Uterus (tissue), 3 donors: ENCODE measurements at regions not wholly inside any gene's neighbourhood (a gene's known extent, or its start where the extent isn't known, plus 50 kb on each side); places are given as distances from the start of the nearest gene placed in this dataset.
"Not testable (repeated sequence)": the region's sequence is repeated elsewhere in the genome, so short reads cannot be mapped to it uniquely, and the experiment has no call there.

Experiments used
- DNase-seq, 2 donors: peaks; one replicate each; pipeline ENCODE4 v3.0.0-alpha.2; 2019 to 2020
- H3K27ac ChIP-seq, 2 donors: fragments of 200-600 bp; sonication (generic); 1 replicate in 1 of 2; 2 replicates in 1 of 2; pipeline ENCODE4 v1.5.1; 2016 to 2018
- H3K27me3 ChIP-seq, 2 donors: fragments of 200-600 bp; sonication (generic); one replicate each; pipeline ENCODE4 v1.5.1; 2018 to 2019; ENCODE audit warnings: control low read depth in 1 of 2
- H3K36me3 ChIP-seq, 2 donors: fragments of 200-600 bp; sonication (generic); one replicate each; pipeline ENCODE4 v1.5.1; 2019; ENCODE audit warnings: control low read depth in 1 of 2
- H3K4me1 ChIP-seq, 2 donors: fragments of 200-600 bp; sonication (generic); one replicate each; pipeline ENCODE4 v1.5.1; 2018 to 2019; ENCODE audit warnings: control low read depth in 1 of 2
- H3K4me3 ChIP-seq, 2 donors: fragments of 200-600 bp; sonication (generic); 1 replicate in 1 of 2; 2 replicates in 1 of 2; pipeline ENCODE4 v1.5.1; 2018 to 2019; ENCODE audit warnings: mild to moderate bottlenecking in 1 of 2
- H3K9me3 ChIP-seq, 2 donors: fragments of 200-600 bp; sonication (generic); one replicate each; pipeline ENCODE4 v1.5.1; 2019; ENCODE audit warnings: control low read depth in 1 of 2
- CTCF ChIP-seq, 4 experiments: fragments of 200-600 bp in 2 of 4; fragments of 450-650 bp in 2 of 4; sonication (generic) in 2 of 4; IDR thresholded peaks; one replicate each; pipeline ENCODE4 v1.5.1; 2016 to 2019; ENCODE audit warnings: antibody characterized with exemption in 4 of 4, mild to moderate bottlenecking in 2 of 4, moderate library complexity in 1 of 4
- POLR2A ChIP-seq, 2 donors: fragments of 450-650 bp; IDR thresholded peaks; one replicate each; pipeline ENCODE4 v1.6.1; 2016; ENCODE audit warnings: antibody characterized with exemption in 2 of 2, mild to moderate bottlenecking in 1 of 2, moderate library complexity in 1 of 2
- intact Hi-C: fragments of 100-400 bp; cut with DNase I; formaldehyde crosslinking; loops from one replicate; pipeline ENCODE4 v1.15.1; 2023; ENCODE audit warnings: low total_unique reads
- donor health status: DM: yes; HTN: yes; CAD: no.

- H3K27ac ChIP-seq, result no peak overlapping the region
- no peaks in the 10 kb centered on the region for H3K4me1 ChIP-seq
- intact Hi-C loops, result no loop called here
- TF ChIP-seq CTCF (IDR thresholded peaks at IDR 0.05) (no peak), POLR2A (IDR thresholded peaks at IDR 0.05) (no peak)
- no peak for DNase-seq
- H3K4me3 ChIP-seq, result no peak overlapping the region
- no peaks in the 10 kb centered on the region for H3K36me3 ChIP-seq
- H3K9me3 ChIP-seq, result no peaks in the 10 kb centered on the region
- no peaks in the 10 kb centered on the region for H3K27me3 ChIP-seq
Measured at GRCh38 chr19:27821418-27822018, 1391.4 kb downstream of the UQCRFS1 start.

GRCh38 chr19:27815985-27816384, 1397.0 kb downstream of the UQCRFS1 start:
- H3K36me3 ChIP-seq, result no peaks in the 10 kb centered on the region
- intact Hi-C loops, result no loop called here
- H3K4me3 ChIP-seq, result no peak overlapping the region
- DNase-seq, result no peak
- peaks cover 0 to 3% of the 10 kb centered on the region in 2 donors for H3K9me3 ChIP-seq
- no peaks in the 10 kb centered on the region for H3K27me3 ChIP-seq
- no peak overlapping the region for H3K27ac ChIP-seq
- no peak for TF ChIP-seq CTCF (IDR thresholded peaks at IDR 0.05)
- TF ChIP-seq POLR2A (IDR thresholded peaks at IDR 0.05), result no peak
- no peaks in the 10 kb centered on the region for H3K4me1 ChIP-seq

GRCh38 chr19:27814834-27815233, 1398.1 kb downstream of the UQCRFS1 start:
- H3K27me3 ChIP-seq, intact Hi-C loops, H3K36me3 ChIP-seq, H3K27ac ChIP-seq, DNase-seq, H3K4me1 ChIP-seq, H3K4me3 ChIP-seq, H3K9me3 ChIP-seq: not testable (repeated sequence)

GRCh38 chr19:27814274-27814673, 1398.7 kb downstream of the UQCRFS1 start:
- DNase-seq, H3K27ac ChIP-seq, intact Hi-C loops, H3K36me3 ChIP-seq, H3K4me3 ChIP-seq, H3K27me3 ChIP-seq, H3K9me3 ChIP-seq, H3K4me1 ChIP-seq: not testable (repeated sequence)

GRCh38 chr19:27806471-27807070, 1406.4 kb downstream of the UQCRFS1 start:
- Histone ChIP-seq H3K4me1 (no peaks in the 10 kb centered on the region), H3K36me3 (no peaks in the 10 kb centered on the region), H3K9me3 (no peaks in the 10 kb centered on the region), H3K4me3 (no peak overlapping the region), H3K27ac (no peak overlapping the region), H3K27me3 (no peaks in the 10 kb centered on the region)
- no peak for TF ChIP-seq POLR2A (IDR thresholded peaks at IDR 0.05)
- TF ChIP-seq CTCF (IDR thresholded peaks at IDR 0.05), result no peak
- DNase-seq, result no peak
- intact Hi-C loops, result no loop called here

- intact Hi-C loops, result no loop called here
Measured at GRCh38 chr19:27805848-27806247, 1407.1 kb downstream of the UQCRFS1 start.

More at GRCh38 chr19:27805848-27806247, 1407.1 kb downstream of the UQCRFS1 start:
- Histone ChIP-seq H3K4me3 (no peak overlapping the region), H3K9me3 (no peaks in the 10 kb centered on the region), H3K27ac (no peak overlapping the region), H3K36me3 (no peaks in the 10 kb centered on the region), H3K27me3 (no peaks in the 10 kb centered on the region), H3K4me1 (no peaks in the 10 kb centered on the region)
- TF ChIP-seq CTCF (IDR thresholded peaks at IDR 0.05) (no peak), POLR2A (IDR thresholded peaks at IDR 0.05) (no peak)
- no peak for DNase-seq
